H9 (cell line): ENCODE measurements at regions not wholly inside any gene's neighbourhood (a gene's known extent, or its start where the extent isn't known, plus 50 kb on each side); places are given as distances from the start of the nearest gene placed in this dataset.

ENCODE experiments used
- DNase-seq: peaks from one replicate; pipeline ENCODE4 v3.0.0-alpha.2; 2017
- H2AFZ ChIP-seq: one replicate; pipeline ENCODE4 v1.6.1; 2013; ENCODE audit warnings: mild to moderate bottlenecking, low read length, control low read depth, moderate library complexity
- H2AK5ac ChIP-seq: 2 replicates; pipeline ENCODE4 v1.6.1; 2013; ENCODE audit warnings: low read length, control low read depth, mixed read lengths; ENCODE audit not compliant: insufficient read length
- H2BK120ac ChIP-seq: one replicate; pipeline ENCODE4 v1.6.1; 2013; ENCODE audit warnings: low read depth, mild to moderate bottlenecking, low read length, control low read depth, inconsistent platforms; ENCODE audit not compliant: poor library complexity, severe bottlenecking
- H2BK12ac ChIP-seq: 2 replicates; pipeline ENCODE4 v1.6.1; 2013; ENCODE audit warnings: low read length, control low read depth, mixed read lengths, low read depth; ENCODE audit not compliant: insufficient read length
- H2BK15ac ChIP-seq: 2 replicates; pipeline ENCODE4 v1.6.1; 2013; ENCODE audit warnings: low read depth, low read length, control low read depth
- H2BK20ac ChIP-seq: one replicate; pipeline ENCODE4 v1.6.1; 2013; ENCODE audit warnings: low read depth, mild to moderate bottlenecking, low read length, control low read depth, inconsistent platforms; ENCODE audit not compliant: poor library complexity, severe bottlenecking
- H2BK5ac ChIP-seq: 2 replicates; pipeline ENCODE4 v1.6.1; 2013; ENCODE audit warnings: low read length, control low read depth, mixed read lengths; ENCODE audit not compliant: insufficient read length
- H3K14ac ChIP-seq: 2 replicates; pipeline ENCODE4 v1.6.1; 2013; ENCODE audit warnings: low read length, control low read depth; ENCODE audit not compliant: insufficient read depth
- H3K18ac ChIP-seq: 2 replicates; pipeline ENCODE4 v1.6.1; 2013; ENCODE audit warnings: low read depth, mild to moderate bottlenecking, mixed read lengths, low read length, control low read depth; ENCODE audit not compliant: insufficient read length
- H3K23ac ChIP-seq: 2 replicates; pipeline ENCODE4 v1.6.1; 2013; ENCODE audit warnings: low read length, control low read depth, mixed read lengths, low read depth; ENCODE audit not compliant: insufficient read length
- H3K23me2 ChIP-seq: 2 replicates; pipeline ENCODE4 v1.6.1; 2013; ENCODE audit warnings: low read depth, mild to moderate bottlenecking, mixed read lengths, low read length, control low read depth; ENCODE audit not compliant: insufficient read length, poor library complexity, severe bottlenecking
- H3K27ac ChIP-seq: 2 replicates; pipeline ENCODE4 v1.5.1; 2013; ENCODE audit warnings: low read length, control low read depth, mixed read lengths, low read depth; ENCODE audit not compliant: insufficient read length
- H3K27me3 ChIP-seq: 2 replicates; pipeline ENCODE4 v1.6.1; 2013; ENCODE audit warnings: low read length, control low read depth, inconsistent platforms; ENCODE audit not compliant: insufficient read depth
- H3K4ac ChIP-seq: 2 replicates; pipeline ENCODE4 v1.6.1; 2013; ENCODE audit warnings: low read depth, mild to moderate bottlenecking, control low read depth, inconsistent platforms, low read length, moderate library complexity
- H3K4me1 ChIP-seq: 2 replicates; pipeline ENCODE4 v1.6.1; 2013; ENCODE audit warnings: low read length, control low read depth, inconsistent platforms; ENCODE audit not compliant: insufficient read depth
- H3K4me2 ChIP-seq: 2 replicates; pipeline ENCODE4 v1.6.1; 2013; ENCODE audit warnings: low read length, control low read depth, mixed read lengths; ENCODE audit not compliant: insufficient read length, insufficient read depth
- H3K56ac ChIP-seq: 2 replicates; pipeline ENCODE4 v1.6.1; 2013; ENCODE audit warnings: low read depth, mild to moderate bottlenecking, mixed read lengths, low read length, control low read depth; ENCODE audit not compliant: insufficient read length
- H3K79me1 ChIP-seq: 2 replicates; pipeline ENCODE4 v1.6.1; 2013; ENCODE audit warnings: low read depth, mild to moderate bottlenecking, moderate library complexity, low read length, control low read depth, inconsistent platforms; ENCODE audit not compliant: insufficient read depth, poor library complexity, severe bottlenecking
- H3K79me2 ChIP-seq: 2 replicates; pipeline ENCODE4 v1.6.1; 2013; ENCODE audit warnings: low read length, control low read depth, inconsistent platforms; ENCODE audit not compliant: insufficient read depth
- H3K9ac ChIP-seq: 2 replicates; pipeline ENCODE4 v1.6.1; 2013; ENCODE audit warnings: low read length, control low read depth, mixed read lengths; ENCODE audit not compliant: insufficient read length; ENCODE audit errors: extremely low read depth
- H3K9me3 ChIP-seq: one replicate; pipeline ENCODE4 v1.6.1; 2013; ENCODE audit warnings: low read depth, low read length, inconsistent platforms; ENCODE audit not compliant: control insufficient read depth
- H3T11ph ChIP-seq: one replicate; pipeline ENCODE4 v1.6.1; 2013; ENCODE audit warnings: mild to moderate bottlenecking, low read length, control low read depth, inconsistent platforms
- H4K20me1 ChIP-seq: one replicate; pipeline ENCODE4 v1.6.1; 2013; ENCODE audit not compliant: control insufficient read depth, insufficient read length, insufficient read depth
- H4K5ac ChIP-seq: 2 replicates; pipeline ENCODE4 v1.6.1; 2013; ENCODE audit warnings: low read depth, mild to moderate bottlenecking, mixed read lengths, low read length, control low read depth; ENCODE audit not compliant: insufficient read length
- H4K8ac ChIP-seq: replicated peaks from 2 replicates; pipeline ENCODE4 v1.6.1; 2013; ENCODE audit warnings: low read length, control low read depth, mixed read lengths, low read depth; ENCODE audit not compliant: insufficient read length
- H4K91ac ChIP-seq: 2 replicates; pipeline ENCODE4 v1.6.1; 2013; ENCODE audit warnings: low read depth, mild to moderate bottlenecking, moderate library complexity, mixed read lengths, low read length, control low read depth; ENCODE audit not compliant: insufficient read length
- H3K27ac Mint-ChIP-seq, 3 experiments: 2 replicates in 2 of 3; 3 replicates in 1 of 3; pipeline ENCODE4 v1.8.0; 2020 to 2021; ENCODE audit warnings: mixed read lengths in 3 of 3, mild to moderate bottlenecking in 1 of 3, moderate library complexity in 1 of 3
- H3K27me3 Mint-ChIP-seq: 2 replicates; pipeline ENCODE4 v1.8.0; 2021; ENCODE audit warnings: low read depth, mild to moderate bottlenecking, moderate library complexity, mixed read lengths
- H3K36me3 Mint-ChIP-seq, 3 experiments: 2 replicates in 2 of 3; 3 replicates in 1 of 3; pipeline ENCODE4 v1.8.0; 2020 to 2021; ENCODE audit warnings: low read depth in 3 of 3, mixed read lengths in 3 of 3; ENCODE audit not compliant: insufficient read depth in 1 of 3
- H3K4me1 Mint-ChIP-seq, 2 experiments: 2 replicates each; pipeline ENCODE4 v1.8.0; 2020; ENCODE audit warnings: mixed read lengths in 2 of 2
- H3K4me3 Mint-ChIP-seq, 2 experiments: 2 replicates in 1 of 2; 3 replicates in 1 of 2; pipeline ENCODE4 v1.8.0; 2020 to 2021; ENCODE audit warnings: mild to moderate bottlenecking in 2 of 2, mixed read lengths in 2 of 2, moderate library complexity in 1 of 2
- H3K9me3 Mint-ChIP-seq, 2 experiments: 2 replicates in 1 of 2; 3 replicates in 1 of 2; pipeline ENCODE4 v1.8.0; 2020; ENCODE audit warnings: mild to moderate bottlenecking in 2 of 2, mixed read lengths in 2 of 2, moderate library complexity in 1 of 2
- CTCF ChIP-seq: fragments of 200-600 bp; sonication (generic); conservative IDR thresholded peaks from 3 replicates; pipeline ENCODE4 v1.8.0; 2021; ENCODE audit warnings: antibody characterized with exemption, mild to moderate bottlenecking
- WGBS: extraction: QIAGEN DNeasy Blood & Tissue Kit; methylation state at CpG from one replicate; pipeline ENCODE4 v1.1.7; 2013; ENCODE audit warnings: missing lambda C conversion rate, low lambda C conversion rate, mixed read lengths; ENCODE audit not compliant: insufficient read length; ENCODE audit errors: extremely low coverage; 5-methylcytosine and 5-hydroxymethylcytosine counted together

- no peak overlapping the region for H3T11ph ChIP-seq
- no peak overlapping the region for H2AK5ac ChIP-seq
- H3K56ac ChIP-seq = no peak overlapping the region
- no peaks in the 10 kb centered on the region for H3K79me1 ChIP-seq
- no peaks in the 10 kb centered on the region for H3K27me3 ChIP-seq
- no peak overlapping the region for H2BK15ac ChIP-seq
- no peak overlapping the region for H3K4ac ChIP-seq
- no peak overlapping the region for H3K9ac ChIP-seq
- H4K5ac ChIP-seq = no peak overlapping the region
- H2BK5ac ChIP-seq = no peak overlapping the region
- DNase-seq = peak; percentile 50
- Mint-ChIP-seq H3K36me3 (no peaks in the 10 kb centered on the region), H3K4me3 (no peak overlapping the region), H3K4me1 (peaks cover 4 to 6% of the 10 kb centered on the region in 2 experiments; a peak in 2 of 4 replicates), H3K27me3 (no peaks in the 10 kb centered on the region), H3K27ac (no peak overlapping the region), H3K9me3 (no peaks in the 10 kb centered on the region; a peak in 2 of 5 replicates)
- no peak overlapping the region for H2AFZ ChIP-seq
- H3K23ac ChIP-seq = no peak overlapping the region
- H4K20me1 ChIP-seq = no peaks in the 10 kb centered on the region
- H2BK120ac ChIP-seq = no peak overlapping the region
- H3K23me2 ChIP-seq = no peaks in the 10 kb centered on the region
- H4K91ac ChIP-seq = no peak overlapping the region
- no peak overlapping the region for H2BK12ac ChIP-seq
- H3K79me2 ChIP-seq = no peaks in the 10 kb centered on the region
- H3K27ac ChIP-seq = no peak overlapping the region
- no peak overlapping the region for H3K4me2 ChIP-seq
- no CpG with 5 or more reads among the region's 7 CpGs for WGBS
- H2BK20ac ChIP-seq = no peak overlapping the region
- H3K14ac ChIP-seq = no peak overlapping the region
- no peaks in the 10 kb centered on the region; the same call in 1 of the 2 replicates for H3K4me1 ChIP-seq
- H4K8ac ChIP-seq = no peak overlapping the region
- no peaks in the 10 kb centered on the region for H3K9me3 ChIP-seq
- H3K18ac ChIP-seq = no peak overlapping the region
- TF ChIP-seq CTCF = peak; percentile 96
Observed at GRCh38 chr20:7094438-7094997, 327.0 kb downstream of the BMP2 start.
